Neuron (in vitro differentiated cells): ENCODE measurements at regions not wholly inside any gene's neighbourhood (a gene's known extent, or its start where the extent isn't known, plus 50 kb on each side); places are given as distances from the start of the nearest gene placed in this dataset.
"Not testable (repeated sequence)": the region's sequence is repeated elsewhere in the genome, so short reads cannot be mapped to it uniquely, and the experiment has no call there.

ENCODE experiments used
- H2AFZ ChIP-seq: one replicate; pipeline ENCODE4 v1.6.1; 2013; ENCODE audit warnings: low read depth, mild to moderate bottlenecking, inconsistent platforms, low read length, moderate library complexity
- H3K27me3 ChIP-seq: one replicate; pipeline ENCODE4 v1.6.1; 2013; ENCODE audit warnings: low read length; ENCODE audit not compliant: insufficient read depth
- H3K36me3 ChIP-seq: one replicate; pipeline ENCODE4 v1.6.1; 2013; ENCODE audit warnings: low read length; ENCODE audit not compliant: insufficient read depth
- H3K4me1 ChIP-seq: one replicate; pipeline ENCODE4 v1.6.1; 2013; ENCODE audit warnings: low read length; ENCODE audit not compliant: insufficient read depth
- H3K4me3 ChIP-seq: 2 replicates; pipeline ENCODE4 v1.5.1; 2013; ENCODE audit warnings: mild to moderate bottlenecking, low read length, moderate library complexity
- H3K9me3 ChIP-seq: one replicate; pipeline ENCODE4 v1.6.1; 2013; ENCODE audit warnings: low read length

DNA sequence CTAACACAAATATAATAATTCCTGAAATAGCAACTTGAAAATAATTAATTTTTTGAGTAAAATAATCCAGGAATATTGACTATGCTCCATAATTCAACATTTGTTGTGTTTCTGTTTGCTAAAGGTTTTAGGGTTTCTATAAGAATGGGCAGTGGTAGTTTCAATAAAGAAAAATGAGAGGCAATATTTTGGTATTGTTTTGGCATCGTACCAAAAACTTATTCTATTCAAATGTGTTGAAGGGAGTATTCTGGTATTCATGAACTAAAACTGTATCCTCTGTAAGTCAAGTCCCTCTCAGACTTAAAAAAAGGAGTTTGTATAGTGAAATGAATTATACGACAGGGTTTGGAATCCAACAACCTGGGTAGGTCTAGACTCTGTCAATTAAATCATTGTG is 1245.6 kb upstream of the CELF4 start:
- Histone ChIP-seq H3K9me3 (no peaks in the 10 kb centered on the region), H3K4me3 (no peak overlapping the region), H2AFZ (no peak overlapping the region), H3K27me3 (no peaks in the 10 kb centered on the region), H3K4me1 (peaks cover 11% of the 10 kb centered on the region), H3K36me3 (no peaks in the 10 kb centered on the region)

DNA sequence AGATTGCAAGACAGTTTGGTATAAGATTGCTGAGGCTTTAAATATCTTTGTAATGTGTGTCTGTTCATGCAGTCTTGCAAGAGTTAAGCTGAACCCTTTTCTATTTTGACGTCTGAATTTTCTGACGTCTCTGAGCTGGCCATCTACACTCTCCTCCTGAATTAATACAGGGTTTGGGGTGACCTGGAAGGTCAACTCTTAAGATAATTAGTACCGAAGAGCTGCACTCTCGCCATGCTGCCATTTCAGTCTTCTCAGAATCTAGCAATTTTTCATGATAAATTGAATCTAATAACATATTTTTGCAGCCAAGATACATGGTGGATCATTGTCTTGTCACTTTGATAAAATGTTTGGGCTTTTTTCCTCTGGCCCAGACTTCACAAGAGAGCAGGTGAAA is 1245.2 kb upstream of the CELF4 start:
- H3K27me3 ChIP-seq = no peaks in the 10 kb centered on the region
- H3K4me3 ChIP-seq = no peak overlapping the region
- H3K4me1 ChIP-seq = peaks cover 11% of the 10 kb centered on the region
- no peaks in the 10 kb centered on the region for H3K36me3 ChIP-seq
- H2AFZ ChIP-seq = no peak overlapping the region
- no peaks in the 10 kb centered on the region for H3K9me3 ChIP-seq

- H3K4me1 ChIP-seq = peaks cover 11% of the 10 kb centered on the region
- H3K36me3 ChIP-seq = no peaks in the 10 kb centered on the region
- H3K9me3 ChIP-seq = no peaks in the 10 kb centered on the region
- H3K27me3 ChIP-seq = no peaks in the 10 kb centered on the region
- H3K4me3 ChIP-seq = no peak overlapping the region
- no peak overlapping the region for H2AFZ ChIP-seq
Observed at GRCh38 chr18:38807915-38808314, 1242.3 kb upstream of the CELF4 start.

GRCh38 chr18:38805256-38805655 is 1239.7 kb upstream of the CELF4 start:
- H3K4me3 ChIP-seq = no peak overlapping the region
- H3K36me3 ChIP-seq = no peaks in the 10 kb centered on the region
- no peaks in the 10 kb centered on the region for H3K27me3 ChIP-seq
- H3K4me1 ChIP-seq = peaks cover 11% of the 10 kb centered on the region
- H3K9me3 ChIP-seq = no peaks in the 10 kb centered on the region
- no peak overlapping the region for H2AFZ ChIP-seq

DNA sequence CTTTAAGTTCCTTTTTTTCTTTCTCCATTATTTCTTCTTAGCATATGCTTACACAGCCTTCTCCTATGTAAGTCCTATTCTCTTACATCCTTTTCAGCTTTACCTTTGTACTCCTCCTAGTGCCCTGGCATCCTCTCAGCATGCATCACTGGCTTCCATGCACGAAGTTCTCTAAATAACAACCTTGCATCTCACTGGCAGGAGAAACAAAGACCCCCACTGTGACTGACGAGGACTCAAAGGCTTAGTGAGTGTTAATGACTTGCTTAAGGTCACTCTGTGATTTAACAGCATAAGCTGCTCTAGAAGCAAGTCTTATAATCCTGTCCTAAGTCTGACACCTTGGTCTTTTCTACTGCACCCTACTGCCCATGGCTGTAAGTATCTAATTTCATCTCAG is 1236.0 kb upstream of the CELF4 start:
- no peaks in the 10 kb centered on the region for H3K36me3 ChIP-seq
- H2AFZ ChIP-seq = no peak overlapping the region
- H3K4me3 ChIP-seq = no peak overlapping the region
- H3K4me1 ChIP-seq = no peaks in the 10 kb centered on the region
- no peaks in the 10 kb centered on the region for H3K9me3 ChIP-seq
- no peaks in the 10 kb centered on the region for H3K27me3 ChIP-seq

- no peaks in the 10 kb centered on the region for H3K36me3 ChIP-seq
- no peaks in the 10 kb centered on the region for H3K4me1 ChIP-seq
- H3K27me3 ChIP-seq = no peaks in the 10 kb centered on the region
- no peaks in the 10 kb centered on the region for H3K9me3 ChIP-seq
- no peak overlapping the region for H3K4me3 ChIP-seq
- no peak overlapping the region for H2AFZ ChIP-seq
Observed at GRCh38 chr18:38796762-38797161, 1231.2 kb upstream of the CELF4 start.

DNA sequence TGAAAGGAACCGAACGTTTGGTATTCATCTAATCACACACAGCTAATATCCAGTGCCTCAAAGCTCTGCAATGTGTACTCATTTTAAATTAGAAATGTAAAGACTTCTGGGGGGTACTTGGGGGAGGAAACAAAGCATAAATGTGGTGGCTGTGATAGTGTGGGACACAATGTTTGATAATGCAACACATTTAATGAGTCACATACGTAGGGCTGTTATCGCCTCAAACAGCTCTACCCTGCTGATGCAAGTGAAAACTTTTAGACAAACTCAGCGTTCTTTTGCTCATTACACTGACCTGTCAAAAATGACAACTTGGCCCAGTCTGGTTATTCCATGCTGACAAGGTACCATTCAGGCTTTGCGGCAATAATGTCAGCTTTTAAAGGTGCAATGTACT is 1227.1 kb upstream of the CELF4 start:
- Histone ChIP-seq H3K9me3 (no peaks in the 10 kb centered on the region), H3K4me3 (no peak overlapping the region), H3K36me3 (no peaks in the 10 kb centered on the region), H3K4me1 (no peaks in the 10 kb centered on the region), H3K27me3 (no peaks in the 10 kb centered on the region), H2AFZ (no peak overlapping the region)

GRCh38 chr18:38790786-38791185 is 1225.2 kb upstream of the CELF4 start:
- Histone ChIP-seq H2AFZ (no peak overlapping the region), H3K9me3 (no peaks in the 10 kb centered on the region), H3K36me3 (no peaks in the 10 kb centered on the region), H3K4me1 (no peaks in the 10 kb centered on the region), H3K27me3 (no peaks in the 10 kb centered on the region), H3K4me3 (no peak overlapping the region)

- Histone ChIP-seq H3K9me3 (no peaks in the 10 kb centered on the region), H3K4me3 (no peak overlapping the region), H3K4me1 (no peaks in the 10 kb centered on the region), H2AFZ (no peak overlapping the region), H3K27me3 (no peaks in the 10 kb centered on the region), H3K36me3 (no peaks in the 10 kb centered on the region)
Observed at GRCh38 chr18:38790303-38790702, 1224.7 kb upstream of the CELF4 start.

- Histone ChIP-seq H3K27me3 (no peaks in the 10 kb centered on the region), H3K4me1 (no peaks in the 10 kb centered on the region), H3K4me3 (no peak overlapping the region), H3K9me3 (no peaks in the 10 kb centered on the region), H3K36me3 (no peaks in the 10 kb centered on the region), H2AFZ (no peak overlapping the region)
Observed at GRCh38 chr18:38789141-38789540, 1223.5 kb upstream of the CELF4 start.

DNA sequence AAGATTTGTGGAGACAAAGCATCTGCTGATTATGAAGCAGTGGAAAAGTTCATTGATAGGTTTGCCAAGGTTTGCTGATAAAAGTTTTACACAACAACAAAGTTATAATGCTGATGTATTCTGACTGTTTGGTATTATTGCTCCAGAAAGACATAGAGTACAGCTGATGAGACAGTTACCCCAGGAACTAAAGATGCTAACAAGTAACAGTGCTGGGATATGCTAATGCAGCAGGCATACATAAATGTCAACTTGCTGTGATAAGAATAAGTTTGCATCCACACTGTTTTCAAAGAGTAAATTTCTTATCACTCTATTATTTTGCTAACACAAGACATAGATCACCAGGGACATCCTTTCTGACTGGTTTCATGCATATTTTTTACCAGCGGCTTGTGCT is 1221.3 kb upstream of the CELF4 start:
- Histone ChIP-seq H3K36me3 (no peaks in the 10 kb centered on the region), H3K4me1 (no peaks in the 10 kb centered on the region), H3K4me3 (no peak overlapping the region), H3K27me3 (no peaks in the 10 kb centered on the region), H3K9me3 (no peaks in the 10 kb centered on the region), H2AFZ (no peak overlapping the region)

- not testable (repeated sequence) for H3K27me3 ChIP-seq, H3K4me1 ChIP-seq, H3K36me3 ChIP-seq, H3K9me3 ChIP-seq, H2AFZ ChIP-seq, H3K4me3 ChIP-seq
Observed at GRCh38 chr18:38771620-38772019, 1206.0 kb upstream of the CELF4 start.

DNA sequence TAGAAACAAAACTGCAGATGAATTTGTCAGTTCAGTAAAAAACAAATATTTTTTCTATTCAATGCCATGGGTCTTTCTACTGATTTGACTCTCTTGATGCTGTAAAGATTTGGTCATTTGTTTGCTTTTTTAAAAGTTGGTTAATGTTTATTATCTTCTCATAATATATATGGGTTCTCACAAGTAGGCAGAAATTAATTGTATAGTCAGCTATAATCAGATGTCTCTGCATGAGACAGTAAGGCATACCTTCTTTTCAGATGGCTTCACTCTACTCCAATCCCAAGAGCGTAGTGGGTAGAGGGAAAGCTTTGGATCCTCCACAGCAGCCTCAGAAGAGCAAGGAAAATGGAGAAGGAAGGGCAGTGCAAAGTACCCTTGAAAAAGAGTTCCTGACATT is 1202.9 kb upstream of the CELF4 start:
- no peak overlapping the region for H3K4me3 ChIP-seq
- H3K4me1 ChIP-seq = no peaks in the 10 kb centered on the region
- peaks cover 2% of the 10 kb centered on the region for H3K9me3 ChIP-seq
- no peaks in the 10 kb centered on the region for H3K27me3 ChIP-seq
- H2AFZ ChIP-seq = no peak overlapping the region
- H3K36me3 ChIP-seq = no peaks in the 10 kb centered on the region

- Histone ChIP-seq H3K4me3 (no peak overlapping the region), H3K9me3 (no peaks in the 10 kb centered on the region), H3K36me3 (no peaks in the 10 kb centered on the region), H3K4me1 (no peaks in the 10 kb centered on the region), H2AFZ (no peak overlapping the region), H3K27me3 (no peaks in the 10 kb centered on the region)
Observed at GRCh38 chr18:38759457-38759856, 1193.9 kb upstream of the CELF4 start.
